ENCODE measurements at regions not wholly inside any gene's neighbourhood (a gene's known extent, or its start where the extent isn't known, plus 50 kb on each side); places are given as distances from the start of the nearest gene placed in this dataset.

- TF ChIP-seq USF1 (IDR thresholded peaks at IDR 0.05) (no peak), TEAD4 (IDR thresholded peaks at IDR 0.05) (no peak), ZBTB7A (IDR thresholded peaks at IDR 0.05; ENCODE audit: low read depth) (no peak), FOXM1 (IDR thresholded peaks at IDR 0.05; ENCODE audit: borderline replicate concordance, low read depth) (no peak), TAF1 (IDR thresholded peaks at IDR 0.05; ENCODE audit: low read depth) (no peak), CREB1 (IDR thresholded peaks at IDR 0.05; ENCODE audit: low read depth) (no peak), EP300 (IDR thresholded peaks at IDR 0.05; ENCODE audit: borderline replicate concordance) (no peak), RAD21 (IDR thresholded peaks at IDR 0.05; ENCODE audit: low read depth) (no peak), MAX (IDR thresholded peaks at IDR 0.05) (no peak), TCF12 (IDR thresholded peaks at IDR 0.05; ENCODE audit: low read depth) (no peak), CEBPB (IDR thresholded peaks at IDR 0.05) (no peak), REST (IDR thresholded peaks at IDR 0.05; ENCODE audit: low read depth) (no peak)
These were observed 496.4 kb downstream of the SETD4 start for GRCh38 chr21:35563885-35564451.

- TF ChIP-seq MAX (IDR thresholded peaks at IDR 0.05) (no peak), NFIC (IDR thresholded peaks at IDR 0.05) (no peak), EP300 (IDR thresholded peaks at IDR 0.05; ENCODE audit: borderline replicate concordance) (no peak), RAD21 (IDR thresholded peaks at IDR 0.05; ENCODE audit: low read depth) (no peak), EGR1 (IDR thresholded peaks at IDR 0.05) (no peak), TCF12 (IDR thresholded peaks at IDR 0.05; ENCODE audit: low read depth) (no peak), FOXM1 (IDR thresholded peaks at IDR 0.05; ENCODE audit: borderline replicate concordance, low read depth) (no peak), YY1 (IDR thresholded peaks at IDR 0.05; ENCODE audit: low read depth) (no peak), TAF1 (IDR thresholded peaks at IDR 0.05; ENCODE audit: low read depth) (no peak), TEAD4 (IDR thresholded peaks at IDR 0.05) (no peak), CEBPB (IDR thresholded peaks at IDR 0.05) (no peak), CREB1 (IDR thresholded peaks at IDR 0.05; ENCODE audit: low read depth) (no peak)
These were observed 497.4 kb downstream of the SETD4 start for GRCh38 chr21:35562876-35563275.

GRCh38 chr21:35561116-35561515 lies 499.2 kb downstream of the SETD4 start:
- TF ChIP-seq RAD21 (IDR thresholded peaks at IDR 0.05; ENCODE audit: low read depth) (no peak), CEBPB (IDR thresholded peaks at IDR 0.05) (no peak), TEAD4 (IDR thresholded peaks at IDR 0.05) (no peak), ZBTB7A (IDR thresholded peaks at IDR 0.05; ENCODE audit: low read depth) (no peak), MAX (IDR thresholded peaks at IDR 0.05) (no peak), TAF1 (IDR thresholded peaks at IDR 0.05; ENCODE audit: low read depth) (no peak), FOXM1 (IDR thresholded peaks at IDR 0.05; ENCODE audit: borderline replicate concordance, low read depth) (no peak), YY1 (IDR thresholded peaks at IDR 0.05; ENCODE audit: low read depth) (no peak), USF1 (IDR thresholded peaks at IDR 0.05) (no peak), CREB1 (IDR thresholded peaks at IDR 0.05; ENCODE audit: low read depth) (no peak), REST (IDR thresholded peaks at IDR 0.05; ENCODE audit: low read depth) (no peak), EP300 (IDR thresholded peaks at IDR 0.05; ENCODE audit: borderline replicate concordance) (no peak), TCF12 (IDR thresholded peaks at IDR 0.05; ENCODE audit: low read depth) (no peak), EGR1 (IDR thresholded peaks at IDR 0.05) (no peak), NFIC (IDR thresholded peaks at IDR 0.05) (no peak)

GRCh38 chr21:35559829-35560225 lies 500.5 kb downstream of the SETD4 start:
- TF ChIP-seq USF1 (IDR thresholded peaks at IDR 0.05) (no peak), TEAD4 (IDR thresholded peaks at IDR 0.05) (no peak), TAF1 (IDR thresholded peaks at IDR 0.05; ENCODE audit: low read depth) (no peak), REST (IDR thresholded peaks at IDR 0.05; ENCODE audit: low read depth) (no peak), FOXM1 (IDR thresholded peaks at IDR 0.05; ENCODE audit: borderline replicate concordance, low read depth) (no peak), CREB1 (IDR thresholded peaks at IDR 0.05; ENCODE audit: low read depth) (no peak), RAD21 (IDR thresholded peaks at IDR 0.05; ENCODE audit: low read depth) (no peak), CEBPB (IDR thresholded peaks at IDR 0.05) (no peak), YY1 (IDR thresholded peaks at IDR 0.05; ENCODE audit: low read depth) (no peak), TCF12 (IDR thresholded peaks at IDR 0.05; ENCODE audit: low read depth) (no peak), EP300 (IDR thresholded peaks at IDR 0.05; ENCODE audit: borderline replicate concordance) (no peak), ZBTB7A (IDR thresholded peaks at IDR 0.05; ENCODE audit: low read depth) (no peak), MAX (IDR thresholded peaks at IDR 0.05) (no peak), EGR1 (IDR thresholded peaks at IDR 0.05) (no peak), NFIC (IDR thresholded peaks at IDR 0.05) (no peak)

All from Ishikawa (cell line).